Posterior vena cava (tissue), 2 donors: ENCODE measurements at regions not wholly inside any gene's neighbourhood (a gene's known extent, or its start where the extent isn't known, plus 50 kb on each side); places are given as distances from the start of the nearest gene placed in this dataset.
"Not testable (repeated sequence)": the region's sequence is repeated elsewhere in the genome, so short reads cannot be mapped to it uniquely, and the experiment has no call there.

Experiments used
- DNase-seq: peaks from one replicate; pipeline ENCODE4 v3.0.0-alpha.2; 2020; ENCODE audit warnings: low spot score
- intact Hi-C, 2 donors: fragments of 100-400 bp; cut with DNase I; formaldehyde crosslinking; loops; one replicate each; pipeline versions ENCODE4 v1.14.1 to v1.14.2; 2022 to 2023
- donor health status: DM: yes; HTN: yes; CAD: no.
- donor health status: DM: yes; HTN: yes; CAD: no.

DNA sequence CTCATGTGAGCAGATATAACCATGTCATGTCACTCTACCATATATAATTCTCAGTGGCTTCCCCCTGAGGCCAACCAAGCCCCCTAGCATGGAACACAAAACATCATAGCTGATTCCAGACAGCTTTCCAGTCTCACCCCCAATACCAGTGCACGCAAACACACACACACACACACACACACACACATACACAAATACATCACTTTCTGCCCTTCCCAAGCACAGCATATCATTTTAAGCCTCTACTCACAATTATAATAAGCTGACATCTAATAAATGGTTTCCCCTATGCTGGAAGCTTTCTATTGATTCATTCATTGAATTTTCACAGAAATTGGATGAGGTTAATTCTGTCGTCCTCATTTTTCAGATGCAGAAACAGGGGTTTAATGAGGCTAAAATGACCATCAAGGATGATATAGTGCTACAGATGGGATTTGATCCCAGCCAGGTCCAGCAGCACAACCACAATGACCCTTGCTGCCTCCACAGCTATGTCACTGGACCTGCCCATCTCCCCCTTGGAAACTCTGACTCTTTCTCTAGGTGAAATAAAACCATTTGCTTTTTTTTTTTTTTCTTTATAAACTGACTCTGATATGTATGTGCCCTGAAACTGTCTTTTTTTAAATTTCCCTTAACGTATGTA, 131.1 kb downstream of the TMEM114 start:
- DNase-seq: no peak
- intact Hi-C loops: no loop called here

DNA sequence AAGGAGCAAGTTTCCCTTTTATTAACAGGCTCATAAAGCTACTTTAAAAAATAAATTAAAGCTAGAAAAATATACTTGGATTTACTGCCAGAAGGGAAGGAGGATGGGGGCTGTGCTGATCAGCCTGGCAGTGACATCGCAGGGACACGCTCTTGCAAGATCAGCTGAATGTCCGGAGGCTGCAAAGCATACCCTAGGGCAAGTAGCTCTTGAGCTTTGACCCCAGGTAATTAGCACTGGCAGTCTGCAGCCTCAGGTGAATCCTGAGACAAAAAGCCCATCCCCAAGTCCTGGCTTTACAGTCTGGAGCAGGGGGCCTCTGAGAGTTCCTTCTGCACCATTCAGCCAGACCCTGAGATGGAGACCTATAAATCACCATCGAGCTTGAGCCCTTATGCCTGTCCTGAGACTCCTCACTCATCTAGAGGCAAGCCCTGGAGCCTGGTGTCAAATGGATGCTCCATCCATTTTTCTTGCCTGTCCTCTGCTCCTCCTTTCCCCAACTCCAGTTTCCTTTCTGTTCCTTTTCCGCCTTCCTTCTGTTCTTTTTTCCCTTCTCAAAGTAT, 131.7 kb downstream of the TMEM114 start:
- no peak for DNase-seq

DNA sequence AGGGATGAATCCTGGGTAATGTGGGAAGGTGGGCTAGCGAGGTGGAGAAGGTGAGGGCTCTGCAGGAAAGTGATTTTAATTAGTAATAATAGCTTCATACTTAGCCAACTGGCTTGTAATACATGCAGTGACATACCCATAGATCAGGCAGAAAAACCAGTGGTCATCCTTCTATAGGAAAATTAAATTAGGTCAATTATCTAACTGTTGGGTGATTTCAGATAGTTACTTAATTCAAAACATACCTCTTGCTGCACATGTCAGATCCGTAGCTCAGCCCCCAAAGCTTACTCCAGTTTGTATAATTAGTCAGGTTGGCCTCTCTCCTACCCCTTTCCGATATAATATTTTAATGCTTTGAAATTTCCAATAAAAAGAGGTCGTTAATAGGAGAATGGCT, 137.0 kb downstream of the TMEM114 start:
- intact Hi-C loops: no loop called here
- DNase-seq: no peak

More for the DNA sequence above, 131.7 kb downstream of the TMEM114 start:
- intact Hi-C loops: no loop called here

DNA sequence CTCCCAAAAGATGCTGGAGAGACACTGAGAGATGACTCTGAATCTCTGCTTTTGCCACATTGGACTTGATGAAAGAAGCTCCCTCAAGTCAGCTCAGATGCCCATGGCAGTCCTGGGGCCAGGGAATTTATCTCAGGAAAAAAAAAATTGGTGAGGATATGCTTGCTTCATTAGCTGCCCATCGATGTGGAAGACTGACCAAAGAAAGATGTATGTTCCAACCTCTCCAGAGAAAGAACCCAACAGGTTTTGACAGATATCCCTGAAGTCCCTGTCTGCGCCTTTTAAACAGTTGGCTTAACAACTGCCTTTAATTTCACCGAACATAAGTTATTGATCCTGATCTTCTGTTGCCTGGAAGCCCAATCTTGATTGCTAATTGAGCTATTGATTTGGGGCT, 137.4 kb downstream of the TMEM114 start:
- DNase-seq: no peak
- intact Hi-C loops: no loop called here

DNA sequence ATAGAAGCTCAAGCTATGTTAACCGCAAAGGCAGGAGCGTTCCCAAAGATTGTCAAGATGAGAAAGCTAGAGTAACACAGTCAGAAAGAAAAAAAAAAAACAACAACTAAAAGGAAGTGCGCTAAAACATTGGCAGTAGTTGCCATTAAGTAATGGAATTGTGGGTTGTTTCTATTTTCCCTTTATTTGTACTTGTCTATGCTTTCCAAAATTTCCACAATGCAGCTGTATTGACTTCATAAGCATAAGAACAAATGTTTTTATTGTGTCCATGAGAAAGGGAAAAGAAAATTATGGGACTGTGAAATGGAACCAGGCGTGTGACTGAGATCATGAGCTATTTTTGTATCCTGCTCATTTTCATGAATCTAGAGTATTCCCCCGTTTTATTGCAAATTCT, 153.4 kb downstream of the TMEM114 start:
- DNase-seq: no peak
- intact Hi-C loops: no loop called here

DNA sequence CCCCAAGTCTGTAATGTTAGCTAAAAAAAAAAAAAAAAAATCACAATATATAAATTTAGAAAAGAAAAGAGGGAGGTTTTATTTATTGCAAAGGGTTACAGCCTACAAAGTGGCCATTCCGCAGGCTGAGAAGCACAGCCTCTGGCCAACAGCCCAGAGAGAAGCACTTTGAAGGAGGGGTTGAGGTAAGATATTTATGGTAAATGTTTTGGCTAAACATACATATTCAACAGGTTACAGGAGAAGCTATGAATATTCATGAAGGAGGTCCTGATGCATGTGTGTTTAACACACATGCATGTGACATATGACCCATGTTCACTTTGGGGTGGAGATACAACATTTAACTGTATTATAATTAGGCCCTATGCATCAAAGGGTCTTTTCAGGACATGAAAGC, 158.5 kb downstream of the TMEM114 start:
- intact Hi-C loops: no loop called here

DNA sequence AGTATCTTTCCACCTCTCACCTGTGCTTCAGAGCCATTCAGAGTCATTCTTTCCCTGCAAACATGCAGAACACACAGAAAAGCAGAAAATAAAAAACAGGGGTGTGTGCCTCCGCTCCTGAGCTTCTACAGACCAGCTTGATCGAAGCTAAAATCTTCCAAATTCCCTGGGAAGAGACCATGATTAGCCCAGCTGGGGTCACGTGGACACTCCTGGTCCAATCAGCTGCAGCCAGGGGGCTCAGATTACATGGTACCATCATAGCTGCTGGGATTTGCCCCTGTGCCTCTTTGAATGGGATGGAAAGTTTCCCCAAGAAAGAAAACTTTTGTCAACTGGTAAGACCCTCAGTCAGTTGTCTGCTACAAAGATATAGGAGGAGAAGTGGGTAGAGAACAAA, 159.9 kb downstream of the TMEM114 start:
- no peak for DNase-seq
- intact Hi-C loops: no loop called here

More for the DNA sequence above, 158.5 kb downstream of the TMEM114 start:
- DNase-seq: no peak

DNA sequence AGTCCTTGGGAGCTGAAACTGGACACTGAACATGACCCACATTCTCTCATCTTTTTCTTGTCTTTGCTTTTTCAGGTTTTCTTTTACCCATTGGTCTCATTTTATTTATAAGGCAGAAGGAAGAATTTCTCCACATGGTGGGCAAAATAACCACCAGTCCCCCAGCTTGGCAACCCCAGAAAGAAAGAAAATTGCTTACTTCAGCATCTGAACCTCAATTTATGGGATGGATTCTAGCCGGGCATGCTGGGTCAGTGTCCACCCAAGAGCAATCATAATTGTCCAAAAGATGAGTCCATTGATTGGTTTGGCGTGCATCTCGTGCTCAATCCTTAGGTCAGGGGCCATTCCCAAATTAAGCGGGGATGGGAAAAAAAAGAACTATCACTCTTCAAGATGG, 163.7 kb downstream of the TMEM114 start:
- no peak for DNase-seq
- intact Hi-C loops: no loop called here

DNA sequence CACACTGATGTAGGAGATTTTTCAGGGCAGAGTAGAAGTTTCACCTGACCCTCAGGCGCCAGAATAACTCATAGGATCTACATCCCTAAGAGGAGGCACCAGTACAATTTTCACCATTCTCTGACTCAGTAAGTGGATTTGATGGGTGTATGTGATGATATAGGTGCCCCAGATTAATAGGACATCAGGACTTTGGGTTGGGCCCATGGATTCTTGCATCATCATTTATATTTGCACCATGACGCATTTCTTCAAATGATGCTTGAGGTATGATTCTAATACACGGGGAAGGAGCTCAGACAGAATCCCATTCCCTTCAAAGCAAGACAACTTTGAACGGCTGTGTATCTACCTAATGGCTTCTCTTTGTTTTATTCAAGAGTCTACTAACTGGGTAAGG, 173.2 kb downstream of the TMEM114 start:
- intact Hi-C loops: no loop called here

DNA sequence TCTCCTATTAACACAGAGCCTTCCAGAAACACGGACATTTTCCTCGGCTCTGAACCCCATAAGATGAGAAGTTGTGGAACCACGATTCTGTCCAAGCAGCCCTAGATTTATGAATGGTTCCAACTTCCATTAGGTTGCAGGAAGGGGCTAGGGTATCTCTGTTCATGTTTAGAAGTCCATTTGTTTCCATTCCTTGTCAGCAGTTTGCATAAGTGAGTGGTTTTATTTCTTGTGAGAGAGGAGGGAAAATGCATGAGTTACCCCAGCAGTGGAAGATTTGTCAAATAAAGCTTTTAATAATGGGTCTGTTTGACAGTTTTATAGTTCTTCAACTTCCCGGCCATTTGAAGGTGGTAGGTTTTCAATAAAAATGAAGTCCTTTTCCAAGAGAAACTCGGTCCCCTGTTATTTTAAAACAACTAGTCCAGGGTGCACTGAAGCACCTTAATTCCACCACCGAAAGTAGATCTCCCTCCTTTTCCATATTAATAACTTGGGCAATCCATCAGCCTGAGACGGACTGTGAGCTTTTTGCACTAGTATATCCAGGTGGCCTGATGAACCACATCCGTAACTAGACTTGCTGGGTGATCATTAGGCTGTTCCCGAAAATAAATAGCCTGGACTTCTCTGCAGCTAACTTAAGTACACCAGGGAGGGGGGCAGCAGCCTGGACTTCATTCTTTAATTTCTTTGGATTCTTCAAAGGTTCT, 181.3 kb downstream of the TMEM114 start:
- DNase-seq: no peak
- intact Hi-C loops: no loop called here

More for the DNA sequence above, 173.2 kb downstream of the TMEM114 start:
- DNase-seq: no peak

DNA sequence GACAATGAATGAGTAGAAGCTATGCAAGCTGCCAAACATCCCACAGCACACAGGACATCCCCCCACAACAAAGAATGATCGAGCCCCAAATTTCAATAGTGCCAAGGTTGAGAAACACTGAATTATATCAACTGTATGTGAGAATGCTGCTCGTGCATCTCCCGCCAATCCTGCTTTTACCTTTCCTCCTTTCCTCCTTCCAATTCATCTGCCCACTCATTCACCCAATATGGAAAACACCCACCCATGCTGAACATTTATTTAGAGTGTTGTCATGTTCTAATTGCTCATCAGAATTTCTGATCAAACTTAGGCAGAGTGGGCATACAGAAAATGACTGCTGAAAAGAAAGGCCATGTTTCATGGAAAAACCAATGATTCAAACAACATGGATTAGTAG, 183.0 kb downstream of the TMEM114 start:
- intact Hi-C loops: no loop called here
- no peak for DNase-seq

DNA sequence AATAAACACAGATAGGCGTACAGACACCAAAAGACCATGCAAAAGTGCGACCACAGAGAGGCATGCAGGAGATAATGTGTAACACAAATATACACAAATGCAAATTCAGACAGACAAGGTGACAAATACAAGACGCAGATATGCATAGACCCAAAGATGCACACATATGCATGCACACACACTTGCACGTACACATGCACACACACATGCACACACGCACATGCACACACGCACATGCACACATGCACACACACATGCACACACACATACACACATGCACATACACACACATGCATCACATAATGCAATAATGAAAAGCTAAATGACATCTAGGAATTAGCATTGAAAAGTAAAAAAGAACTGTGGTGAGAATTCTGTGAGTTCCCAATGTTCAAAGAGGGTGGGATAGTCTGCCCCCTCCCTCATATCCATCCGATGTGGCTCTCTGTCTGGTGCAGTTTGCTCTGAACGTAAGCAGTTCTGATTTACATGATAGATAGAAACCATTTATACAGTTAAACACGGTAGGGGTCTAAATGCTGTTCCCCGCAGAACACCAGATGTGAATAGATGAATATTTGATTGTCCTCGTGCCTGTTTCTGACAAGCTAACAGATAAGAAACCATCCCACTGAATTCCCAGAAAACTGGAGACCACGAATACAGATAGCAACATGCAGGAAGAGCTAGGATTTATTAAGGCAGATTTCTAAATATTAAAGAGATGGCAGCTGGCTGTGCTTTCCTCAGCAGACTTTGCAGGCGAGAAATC, 186.1 kb downstream of the TMEM114 start:
- no peak for DNase-seq
- intact Hi-C loops: no loop called here

DNA sequence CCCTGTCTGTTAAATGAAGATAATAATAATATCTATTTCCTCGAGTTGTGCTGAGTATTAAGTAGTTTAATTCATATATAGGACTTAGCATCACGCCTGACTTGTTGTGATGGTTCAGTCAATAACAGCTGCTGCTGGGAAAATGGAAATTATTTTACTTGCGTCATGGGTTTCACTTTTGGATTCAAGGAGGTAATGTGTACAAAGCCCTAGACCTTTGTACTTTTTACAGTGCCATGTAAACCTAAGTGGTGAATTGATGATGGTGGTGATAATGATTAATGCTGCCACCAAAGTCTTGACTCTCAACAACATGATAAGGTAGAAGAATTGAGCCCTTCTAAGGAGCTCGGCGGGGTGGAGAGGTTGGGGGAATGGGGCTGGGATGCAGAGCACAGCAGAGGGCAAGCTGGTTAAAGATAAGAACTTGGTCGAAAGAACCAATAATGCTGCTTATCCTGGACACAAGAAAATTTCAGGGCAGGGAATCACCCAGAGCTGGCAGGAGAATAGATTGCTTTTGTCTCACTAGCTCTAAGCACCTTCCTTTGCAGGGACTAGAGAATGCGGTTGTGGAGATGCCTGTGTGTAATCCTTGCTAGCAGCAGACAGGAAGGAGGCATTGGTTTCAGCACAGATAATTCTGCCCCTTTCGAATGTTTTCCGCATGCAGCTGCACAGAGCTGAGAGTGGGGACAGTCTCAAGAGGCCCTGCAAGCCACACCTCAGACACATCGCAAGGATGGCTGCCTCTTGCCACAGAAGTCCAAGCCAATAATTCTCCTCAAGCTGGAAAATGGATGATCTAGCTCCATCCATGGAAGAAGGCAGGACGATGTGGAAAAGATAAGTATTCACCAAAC, 187.1 kb downstream of the TMEM114 start:
- no peak for DNase-seq
- intact Hi-C loops: no loop called here

DNA sequence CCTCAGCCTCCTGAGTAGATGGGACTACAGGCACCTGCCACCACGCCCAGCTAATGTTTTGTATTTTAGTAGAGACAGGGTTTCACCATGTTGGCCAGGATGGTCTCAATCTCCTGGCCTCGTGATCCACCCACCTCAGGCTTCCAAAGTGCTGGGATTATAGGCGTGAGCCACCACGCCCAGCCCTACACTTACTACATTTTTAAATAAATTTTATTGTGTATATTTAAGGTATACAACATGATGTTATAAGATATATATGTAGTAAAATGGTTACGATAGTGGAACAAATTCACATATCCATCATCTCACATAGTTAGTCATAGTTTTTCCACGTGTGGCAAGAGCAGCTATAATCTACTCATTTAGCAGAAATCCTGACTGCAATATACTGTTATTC, 189.6 kb downstream of the TMEM114 start:
- DNase-seq, intact Hi-C loops: not testable (repeated sequence)

DNA sequence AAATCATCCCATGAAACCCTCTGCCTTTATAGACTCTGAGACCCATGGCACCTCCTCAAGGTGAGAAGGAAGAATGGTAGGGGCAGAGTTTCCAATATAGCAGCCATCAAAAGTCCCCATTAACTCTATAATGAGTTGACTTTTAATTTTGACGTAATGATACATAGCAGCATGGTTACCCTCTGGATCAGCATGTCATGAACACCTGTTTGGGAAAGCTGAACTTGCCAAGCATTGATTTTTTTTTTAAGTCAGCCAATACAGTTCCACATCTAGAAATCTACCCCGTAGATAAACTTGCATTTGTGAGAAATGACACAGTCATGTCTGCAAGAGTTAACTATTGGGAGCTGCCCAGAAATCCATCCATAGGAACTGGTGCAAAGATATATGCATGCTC, 191.8 kb downstream of the TMEM114 start:
- intact Hi-C loops: no loop called here

DNA sequence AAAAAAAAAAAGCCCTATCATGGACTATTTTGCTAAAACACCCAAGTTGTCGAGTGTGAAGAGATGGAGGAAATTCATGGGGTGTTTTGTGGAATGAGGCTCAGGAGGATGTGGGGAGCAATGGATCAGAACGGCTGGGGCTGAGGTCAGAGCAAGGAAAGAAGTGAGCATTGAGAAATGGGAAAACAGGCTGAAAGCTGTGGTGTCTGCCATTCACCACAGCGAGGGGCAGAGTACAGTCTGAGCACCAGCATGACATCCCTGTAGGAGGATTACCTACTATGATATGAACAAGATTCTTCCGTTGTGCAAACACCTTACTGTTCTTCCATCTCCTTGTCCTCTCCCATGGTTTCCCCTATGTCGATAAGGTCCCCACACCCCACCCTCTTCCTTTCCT, 193.1 kb downstream of the TMEM114 start:
- DNase-seq: no peak
- intact Hi-C loops: no loop called here

More for the DNA sequence above, 191.8 kb downstream of the TMEM114 start:
- no peak for DNase-seq

DNA sequence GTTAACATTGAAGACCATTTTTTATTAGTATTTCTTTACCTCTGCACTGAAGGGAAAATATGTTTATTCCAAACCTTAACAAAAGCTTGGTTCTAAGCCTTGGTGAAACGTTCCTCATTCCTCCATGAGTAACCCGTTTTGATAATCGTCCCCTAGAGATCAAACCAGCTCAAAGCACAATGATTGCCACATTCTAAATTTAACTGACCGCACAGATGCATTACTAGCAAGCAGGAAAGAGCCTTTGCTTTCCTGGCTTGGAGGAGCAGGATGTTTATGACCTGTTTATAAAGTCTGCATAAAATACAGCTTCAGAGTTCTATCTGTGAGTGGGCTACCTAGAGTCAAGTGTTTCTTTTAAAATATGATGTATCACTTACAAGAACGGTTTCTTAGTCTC, 193.8 kb downstream of the TMEM114 start:
- no peak for DNase-seq
- intact Hi-C loops: no loop called here

DNA sequence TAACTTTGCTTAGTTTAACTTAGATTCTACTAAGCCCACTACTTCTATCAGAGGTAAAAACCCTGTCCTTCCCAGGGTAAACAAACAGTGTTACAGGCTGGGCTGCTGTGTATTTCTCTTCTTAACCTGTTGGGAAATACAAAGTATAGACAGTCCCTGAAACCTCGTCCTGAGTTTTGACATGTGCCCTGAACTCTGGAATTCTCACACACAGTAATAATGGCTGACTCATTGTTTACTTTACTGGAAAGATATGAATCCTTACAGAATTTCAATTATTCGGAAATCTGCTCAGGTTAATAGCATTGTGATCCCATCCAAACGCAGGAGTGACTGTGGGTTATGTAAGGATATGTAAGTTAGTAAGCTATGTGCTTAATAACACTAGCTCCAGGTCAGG, 199.1 kb downstream of the TMEM114 start:
- no peak for DNase-seq
- intact Hi-C loops: no loop called here

DNA sequence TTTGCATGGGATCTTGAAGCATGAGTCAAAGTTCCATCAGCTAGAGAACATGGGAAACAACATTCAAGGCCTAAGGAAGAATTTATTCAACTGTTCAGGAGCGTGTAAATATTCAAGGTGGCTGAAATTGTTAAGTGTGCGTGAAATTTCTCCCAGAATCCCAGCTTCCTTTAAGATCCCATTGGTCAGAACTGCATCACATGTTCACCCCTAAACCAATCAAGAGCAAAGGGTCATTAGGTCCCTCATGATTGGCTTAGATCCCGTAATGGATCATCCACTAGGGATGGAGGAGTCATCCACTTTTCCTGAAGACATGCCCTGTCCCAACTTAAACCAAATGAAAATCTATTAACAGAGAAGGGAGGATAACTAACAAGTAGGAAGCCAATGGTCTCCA, 201.6 kb downstream of the TMEM114 start:
- no peak for DNase-seq
- intact Hi-C loops: loop anchor here in 1 of 2 donors (10.0 kb wide), 1 partner anchor 1196 kb away; no protein-coding TSS in a partner anchor
